ENCODE measurements at regions not wholly inside any gene's neighbourhood (a gene's known extent, or its start where the extent isn't known, plus 50 kb on each side); places are given as distances from the start of the nearest gene placed in this dataset.

DNA sequence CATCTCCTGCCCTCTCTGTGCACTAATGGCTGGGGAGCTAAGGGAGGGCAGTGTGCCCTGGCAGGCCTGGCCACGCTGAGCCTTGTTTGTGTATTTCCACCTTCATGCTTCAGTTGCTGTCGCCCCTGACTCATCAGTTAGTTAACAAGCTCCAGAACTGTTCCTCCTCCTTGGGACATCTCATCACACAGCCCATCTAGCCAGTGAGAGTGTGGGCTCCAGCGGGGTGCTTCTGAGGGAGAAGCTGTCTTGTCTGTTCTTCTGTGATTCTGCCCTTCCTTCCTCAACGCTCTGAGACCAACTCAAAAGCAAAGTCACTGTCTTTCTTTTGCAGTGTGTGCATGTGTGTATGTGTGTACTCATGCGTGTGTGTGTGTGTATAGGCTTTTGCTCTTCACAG is 58.3 kb upstream of the CPEB4 start:
- no peak overlapping the region for H3K4me3 Mint-ChIP-seq
- peaks cover 68% of the 10 kb centered on the region for H3K4me1 Mint-ChIP-seq
- H3K27ac Mint-ChIP-seq: no peak overlapping the region

DNA sequence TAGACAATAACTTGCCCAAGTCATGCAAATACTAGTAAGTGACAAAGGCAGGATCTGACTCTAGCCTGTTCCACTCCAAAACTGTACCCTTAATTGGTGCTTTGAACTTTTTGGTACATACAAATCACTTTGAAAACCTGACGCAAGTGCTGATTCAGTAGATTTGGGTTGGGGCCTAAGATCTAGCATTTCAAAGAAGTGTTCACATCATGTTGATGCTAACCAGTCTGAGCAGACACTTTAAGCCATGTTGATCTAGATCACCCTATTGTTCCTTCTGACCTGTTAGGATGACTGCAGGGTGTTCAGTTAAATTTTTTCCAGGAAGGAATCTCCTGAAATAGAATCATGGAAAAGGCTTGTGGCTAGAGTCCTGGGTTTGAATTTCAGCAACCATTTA is 57.7 kb upstream of the CPEB4 start:
- no peak for DNase-seq
- TF ChIP-seq, protein P1, sequence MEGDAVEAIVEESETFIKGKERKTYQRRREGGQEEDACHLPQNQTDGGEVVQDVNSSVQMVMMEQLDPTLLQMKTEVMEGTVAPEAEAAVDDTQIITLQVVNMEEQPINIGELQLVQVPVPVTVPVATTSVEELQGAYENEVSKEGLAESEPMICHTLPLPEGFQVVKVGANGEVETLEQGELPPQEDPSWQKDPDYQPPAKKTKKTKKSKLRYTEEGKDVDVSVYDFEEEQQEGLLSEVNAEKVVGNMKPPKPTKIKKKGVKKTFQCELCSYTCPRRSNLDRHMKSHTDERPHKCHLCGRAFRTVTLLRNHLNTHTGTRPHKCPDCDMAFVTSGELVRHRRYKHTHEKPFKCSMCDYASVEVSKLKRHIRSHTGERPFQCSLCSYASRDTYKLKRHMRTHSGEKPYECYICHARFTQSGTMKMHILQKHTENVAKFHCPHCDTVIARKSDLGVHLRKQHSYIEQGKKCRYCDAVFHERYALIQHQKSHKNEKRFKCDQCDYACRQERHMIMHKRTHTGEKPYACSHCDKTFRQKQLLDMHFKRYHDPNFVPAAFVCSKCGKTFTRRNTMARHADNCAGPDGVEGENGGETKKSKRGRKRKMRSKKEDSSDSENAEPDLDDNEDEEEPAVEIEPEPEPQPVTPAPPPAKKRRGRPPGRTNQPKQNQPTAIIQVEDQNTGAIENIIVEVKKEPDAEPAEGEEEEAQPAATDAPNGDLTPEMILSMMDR (IDR thresholded peaks at IDR 0.05): no peak
- Mint-ChIP-seq H3K9me3 (peaks cover 16% of the 10 kb centered on the region), H3K36me3 (ENCODE audit: low read depth) (peaks cover 8% of the 10 kb centered on the region), H3K27me3 (ENCODE audit: low read depth, poor library complexity) (no peaks in the 10 kb centered on the region), H3K4me1 (peaks cover 62% of the 10 kb centered on the region), H3K4me3 (no peak overlapping the region), H3K27ac (no peak overlapping the region)

More for the DNA sequence above, 58.3 kb upstream of the CPEB4 start:
- H3K36me3 Mint-ChIP-seq (ENCODE audit: low read depth): peaks cover 8% of the 10 kb centered on the region
- H3K27me3 Mint-ChIP-seq (ENCODE audit: low read depth, poor library complexity): peaks cover 3% of the 10 kb centered on the region
- peaks cover 16% of the 10 kb centered on the region for H3K9me3 Mint-ChIP-seq
- TF ChIP-seq, protein P1 (IDR thresholded peaks at IDR 0.05): no peak
- DNase-seq: peak; percentile 15

DNA sequence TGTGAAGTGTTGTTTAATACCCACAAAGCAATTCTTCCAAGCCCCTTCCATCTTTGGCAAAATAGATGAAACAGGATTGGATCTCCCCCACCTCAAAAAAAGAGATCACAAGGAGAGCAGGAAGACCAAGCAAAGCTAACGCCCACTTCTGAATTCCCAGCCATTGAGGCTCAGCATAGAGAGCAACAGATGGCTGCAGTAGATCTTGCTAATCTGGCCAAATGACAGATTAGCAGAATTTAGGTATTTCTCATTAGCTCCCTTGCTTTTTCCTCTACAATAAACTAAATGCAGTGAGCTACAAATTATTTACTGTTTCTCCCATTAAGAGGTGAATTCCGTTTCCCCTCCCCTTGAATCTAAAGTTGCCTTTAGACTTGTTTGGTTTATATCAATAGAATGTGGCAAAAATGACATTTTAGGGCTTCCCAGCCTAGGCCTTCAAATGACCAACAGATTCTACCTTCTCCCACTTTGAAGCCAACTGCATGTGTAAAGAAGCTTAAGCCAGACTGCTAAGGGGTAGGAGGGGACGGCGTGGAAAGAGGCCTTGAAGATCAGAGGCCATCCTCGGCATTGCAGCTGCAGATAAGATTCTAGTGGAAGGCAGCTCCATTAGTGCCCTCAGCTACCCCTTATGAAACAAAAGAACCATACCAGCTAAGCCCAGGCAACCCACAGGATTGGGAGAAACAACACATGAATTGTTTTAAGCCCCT is 56.8 kb upstream of the CPEB4 start:
- Mint-ChIP-seq H3K27ac (no peak overlapping the region), H3K36me3 (ENCODE audit: low read depth) (peaks cover 8% of the 10 kb centered on the region), H3K27me3 (ENCODE audit: low read depth, poor library complexity) (peaks cover 3% of the 10 kb centered on the region), H3K4me3 (no peak overlapping the region), H3K4me1 (peaks cover 61% of the 10 kb centered on the region), H3K9me3 (peaks cover 17% of the 10 kb centered on the region)
- no peak for DNase-seq
- TF ChIP-seq, protein P1 (IDR thresholded peaks at IDR 0.05): no peak

DNA sequence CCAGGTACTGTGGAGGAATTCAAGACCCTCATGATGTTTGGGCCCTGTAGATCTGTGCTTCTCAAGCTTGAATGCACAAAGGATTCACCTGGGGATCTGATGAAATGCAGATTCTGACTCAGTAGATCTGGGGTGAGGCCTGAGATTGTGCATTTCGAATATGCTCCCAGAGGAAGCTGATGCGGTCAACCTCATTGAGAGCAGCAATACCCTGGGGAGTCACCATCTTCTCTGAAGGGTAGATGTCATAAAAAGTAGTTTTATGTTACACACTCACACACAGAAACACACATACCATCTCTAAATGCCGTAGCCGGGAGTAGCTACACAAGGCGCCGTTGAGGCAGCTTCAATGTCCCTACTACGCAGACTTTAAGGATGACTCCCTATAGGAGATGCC is 55.8 kb upstream of the CPEB4 start:
- Mint-ChIP-seq H3K9me3 (peaks cover 23% of the 10 kb centered on the region), H3K27ac (no peak overlapping the region), H3K27me3 (ENCODE audit: low read depth, poor library complexity) (peaks cover 3% of the 10 kb centered on the region), H3K4me1 (peaks cover 54% of the 10 kb centered on the region), H3K4me3 (no peak overlapping the region), H3K36me3 (ENCODE audit: low read depth) (peaks cover 8% of the 10 kb centered on the region)
- TF ChIP-seq, protein P1 (IDR thresholded peaks at IDR 0.05): no peak
- DNase-seq: no peak

DNA sequence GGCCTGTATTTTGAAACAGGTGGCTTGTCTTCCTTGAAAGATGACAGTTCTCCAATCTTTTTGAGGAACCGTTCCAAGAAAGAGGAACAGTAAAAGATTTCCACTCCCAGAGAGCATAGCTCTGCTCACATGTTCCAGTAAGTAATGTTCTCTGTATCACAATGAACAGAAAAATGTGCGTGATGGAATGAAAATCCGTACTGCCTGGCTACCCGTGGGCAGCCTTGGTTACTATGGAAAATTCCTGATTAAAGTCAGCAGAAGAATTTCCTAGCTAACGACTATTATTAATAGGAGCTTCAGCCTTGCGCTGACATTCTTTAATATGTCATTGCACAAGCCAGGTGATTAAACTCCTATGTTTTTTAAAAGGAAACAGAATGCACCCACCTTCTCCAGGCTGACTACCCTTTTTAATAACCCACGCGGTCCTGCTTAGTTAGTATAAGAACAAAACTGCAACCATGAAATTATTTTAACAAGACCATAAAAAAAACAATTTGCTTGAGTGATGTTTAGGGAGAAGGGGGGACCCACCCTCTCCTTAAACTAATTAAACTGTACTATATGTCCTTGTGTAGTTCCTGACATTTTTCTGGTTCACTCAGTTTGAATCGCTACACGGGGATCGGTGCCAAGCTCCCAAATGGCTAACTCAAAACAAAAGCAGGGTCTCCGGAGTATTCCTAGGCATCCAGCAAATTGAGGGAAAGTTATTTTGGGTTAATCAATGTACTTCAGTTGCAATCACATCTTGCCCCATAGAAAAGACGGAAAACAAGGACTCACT is 54.8 kb upstream of the CPEB4 start:
- no peak overlapping the region for H3K27ac Mint-ChIP-seq
- no peak overlapping the region for H3K4me3 Mint-ChIP-seq

More for the DNA sequence above, 54.8 kb upstream of the CPEB4 start:
- TF ChIP-seq, protein P1 (IDR thresholded peaks at IDR 0.05): no peak
- no peaks in the 10 kb centered on the region for H3K36me3 Mint-ChIP-seq (ENCODE audit: low read depth)
- H3K9me3 Mint-ChIP-seq: peaks cover 15% of the 10 kb centered on the region
- peaks cover 3% of the 10 kb centered on the region for H3K27me3 Mint-ChIP-seq (ENCODE audit: low read depth, poor library complexity)
- no peak for DNase-seq
- peaks cover 54% of the 10 kb centered on the region for H3K4me1 Mint-ChIP-seq
